GM18951 (cell line): ENCODE measurements at regions not wholly inside any gene's neighbourhood (a gene's known extent, or its start where the extent isn't known, plus 50 kb on each side); places are given as distances from the start of the nearest gene placed in this dataset.

Experiments
- POLR2A ChIP-seq: IDR thresholded peaks from 4 replicates; pipeline ENCODE4 v1.6.1; 2011; ENCODE audit warnings: mild to moderate bottlenecking; ENCODE audit not compliant: insufficient read length, insufficient read depth; ENCODE audit errors: extremely low read depth
- in situ Hi-C: fragments of 300-500 bp; cut with MboI; formaldehyde crosslinking; loops from one replicate; pipeline ENCODE4 v1.12.0; 2022; ENCODE audit warnings: low sequenced_read_pairs, mixed read lengths, inconsistent platforms; ENCODE audit not compliant: unreplicated experiment

DNA sequence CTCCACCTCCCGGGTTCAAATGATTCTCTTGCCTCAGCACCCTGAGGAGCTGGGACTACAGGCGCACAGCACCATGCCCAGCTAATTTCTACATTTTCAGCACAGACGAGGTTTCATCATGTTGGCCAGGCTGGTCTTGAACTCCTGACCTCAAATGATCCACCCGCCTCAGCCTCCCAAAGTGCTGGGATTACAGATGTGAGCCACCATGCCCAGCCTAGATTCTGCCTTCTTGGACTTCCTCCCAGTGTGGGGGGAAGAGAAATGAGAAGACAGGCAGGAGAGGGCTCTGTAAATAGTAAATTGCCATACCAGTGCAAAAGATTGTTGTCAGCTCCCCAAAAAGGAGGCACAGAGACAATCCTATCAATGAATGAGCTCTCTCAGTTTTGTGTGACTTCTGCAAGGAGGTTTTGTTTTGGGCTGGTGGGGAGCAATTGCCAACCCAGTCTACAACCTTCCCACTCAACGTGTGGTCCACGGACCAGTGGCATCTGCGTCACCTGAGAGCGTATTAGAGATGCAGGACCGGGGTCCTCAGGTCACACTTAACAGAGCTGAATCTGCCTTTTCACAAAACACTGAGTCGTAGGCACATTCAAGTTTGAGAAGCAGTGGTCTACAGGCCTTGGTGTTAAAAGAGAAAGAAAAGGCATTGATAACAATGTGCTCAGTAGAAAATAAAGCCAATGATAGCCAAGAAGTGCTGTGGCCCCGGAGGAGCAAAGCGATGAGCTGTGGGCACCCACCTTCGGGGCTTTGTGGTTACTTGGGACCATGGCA is 78.1 kb downstream of the MYCN start:
- in situ Hi-C loops, result no loop called here
- no peak for TF ChIP-seq POLR2A

DNA sequence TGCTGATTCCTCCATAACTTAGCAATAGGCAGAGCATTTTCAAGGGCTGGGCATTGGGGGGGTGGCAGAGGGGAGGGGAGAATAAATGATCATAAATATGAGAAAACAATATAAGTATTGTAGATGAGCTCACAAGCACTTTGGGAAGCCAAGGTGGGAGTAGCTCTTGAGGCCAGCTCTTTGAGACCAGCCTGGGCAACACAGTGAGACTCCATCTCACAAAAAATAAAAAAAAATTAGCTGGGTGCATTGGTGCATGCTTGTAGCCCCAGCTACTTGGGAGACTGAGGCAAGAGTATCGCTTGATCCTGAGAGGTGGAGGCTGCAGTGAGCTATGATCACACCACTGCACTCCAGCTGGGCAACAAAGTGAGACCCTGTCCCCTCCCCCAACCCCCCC is 75.9 kb downstream of the MYCN start:
- TF ChIP-seq POLR2A, result no peak
- in situ Hi-C loops, result no loop called here

DNA sequence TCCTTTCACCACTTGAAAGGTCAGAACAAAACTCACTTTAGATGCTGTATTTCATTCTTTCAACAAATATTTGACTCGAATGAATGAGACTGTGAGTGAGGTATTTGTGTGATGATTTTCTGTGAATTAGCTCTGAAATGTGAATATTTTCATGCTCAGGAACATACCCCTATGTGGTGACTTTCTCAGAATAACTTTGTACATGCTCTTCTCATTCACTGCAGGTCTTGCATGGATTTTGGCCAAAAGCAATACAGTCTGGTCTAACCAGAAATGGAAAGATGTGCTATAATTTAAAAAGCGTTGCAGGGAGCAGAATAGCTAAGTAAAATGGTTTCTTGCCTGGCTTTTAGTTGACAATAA is 75.5 kb downstream of the MYCN start:
- in situ Hi-C loops, result no loop called here
- no peak for TF ChIP-seq POLR2A

DNA sequence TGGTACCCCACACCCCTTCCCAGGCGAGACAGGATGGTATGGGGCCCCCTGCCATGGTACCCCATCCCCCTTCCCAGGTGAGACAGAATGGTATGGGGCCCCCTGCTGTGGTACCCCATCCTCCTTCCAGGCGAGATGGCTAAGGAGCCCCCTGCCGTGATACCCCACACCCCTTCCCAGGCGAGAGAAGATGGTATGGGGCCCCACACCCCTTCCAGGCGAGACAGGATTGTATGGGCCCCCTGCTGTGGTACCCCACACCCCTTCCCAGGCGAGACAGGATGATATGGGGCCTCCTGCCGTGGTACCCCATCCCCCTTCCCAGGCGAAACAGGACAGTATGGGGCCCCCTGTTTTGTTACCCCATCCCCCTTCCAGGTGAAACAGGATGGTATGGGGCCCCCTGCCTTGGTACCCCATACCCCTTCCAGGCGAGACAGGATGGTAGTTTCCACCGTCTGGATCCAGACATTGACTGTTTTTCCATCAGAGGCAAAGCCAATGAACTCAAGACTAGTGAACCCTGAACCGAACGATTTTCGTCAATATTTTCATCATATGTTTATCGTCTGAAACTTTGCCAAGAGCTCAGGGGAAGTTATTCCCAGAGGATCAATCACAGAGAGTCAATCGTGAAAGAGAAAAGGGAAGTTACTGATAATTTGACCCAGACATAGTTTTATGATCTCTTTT is 75.0 kb downstream of the MYCN start:
- no peak for TF ChIP-seq POLR2A
- in situ Hi-C loops, result no loop called here

DNA sequence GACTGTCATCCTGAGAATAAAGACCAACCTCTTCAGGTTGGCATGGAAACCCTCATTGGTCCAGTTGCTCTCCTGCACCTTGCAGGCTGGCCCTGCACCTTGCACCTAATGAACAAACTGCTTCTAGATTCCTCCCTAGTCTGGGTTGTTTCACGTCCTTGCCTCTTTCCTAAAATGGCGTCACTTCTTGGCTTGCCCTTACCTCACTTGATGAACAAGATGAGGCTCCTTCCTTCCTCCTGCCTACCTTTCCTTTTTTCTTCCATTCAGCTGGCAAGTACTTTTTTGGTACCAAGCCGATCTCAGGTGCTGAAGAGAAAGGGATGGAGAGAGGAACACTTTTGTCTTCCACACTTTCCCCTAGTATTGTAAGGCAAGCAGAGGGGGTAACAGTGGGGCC is 74.5 kb downstream of the MYCN start:
- no peak for TF ChIP-seq POLR2A
- in situ Hi-C loops, result no loop called here

DNA sequence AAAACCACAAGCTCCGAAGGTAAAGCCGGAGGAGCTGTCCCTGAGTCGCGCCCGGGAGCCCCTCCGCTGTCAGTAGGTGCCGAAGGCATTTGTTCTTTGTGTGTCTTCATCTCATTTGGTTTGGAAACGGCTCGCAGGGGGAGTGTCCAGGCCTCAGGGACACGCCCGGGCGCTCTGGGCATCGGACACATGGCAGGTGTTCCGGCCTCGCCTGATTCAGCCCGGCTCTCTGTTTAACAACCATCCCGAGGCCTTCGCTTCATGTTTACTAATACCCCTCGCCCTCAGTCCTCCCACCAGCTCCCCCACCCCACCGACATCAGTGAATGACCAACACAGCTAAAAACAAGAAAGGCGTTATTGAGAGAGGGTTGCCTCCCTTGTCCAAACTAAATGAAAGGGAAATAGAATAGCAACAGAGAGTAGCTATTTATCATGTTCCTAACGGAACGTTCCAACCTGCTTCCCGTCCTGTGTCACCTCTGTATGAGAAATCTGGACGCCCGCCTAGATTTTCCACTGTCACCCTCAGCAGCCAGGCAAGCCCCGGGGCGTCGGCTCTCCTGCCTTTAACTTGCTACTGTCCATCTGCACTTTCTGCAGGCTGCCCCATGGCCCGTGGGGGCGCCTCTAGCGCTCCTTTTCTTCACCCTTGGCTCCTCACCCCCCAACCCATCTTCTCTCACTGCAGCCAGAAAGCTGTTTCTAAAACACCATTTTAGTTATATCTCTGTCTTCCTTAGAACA is 73.9 kb downstream of the MYCN start:
- TF ChIP-seq POLR2A, result no peak
- in situ Hi-C loops, result no loop called here

DNA sequence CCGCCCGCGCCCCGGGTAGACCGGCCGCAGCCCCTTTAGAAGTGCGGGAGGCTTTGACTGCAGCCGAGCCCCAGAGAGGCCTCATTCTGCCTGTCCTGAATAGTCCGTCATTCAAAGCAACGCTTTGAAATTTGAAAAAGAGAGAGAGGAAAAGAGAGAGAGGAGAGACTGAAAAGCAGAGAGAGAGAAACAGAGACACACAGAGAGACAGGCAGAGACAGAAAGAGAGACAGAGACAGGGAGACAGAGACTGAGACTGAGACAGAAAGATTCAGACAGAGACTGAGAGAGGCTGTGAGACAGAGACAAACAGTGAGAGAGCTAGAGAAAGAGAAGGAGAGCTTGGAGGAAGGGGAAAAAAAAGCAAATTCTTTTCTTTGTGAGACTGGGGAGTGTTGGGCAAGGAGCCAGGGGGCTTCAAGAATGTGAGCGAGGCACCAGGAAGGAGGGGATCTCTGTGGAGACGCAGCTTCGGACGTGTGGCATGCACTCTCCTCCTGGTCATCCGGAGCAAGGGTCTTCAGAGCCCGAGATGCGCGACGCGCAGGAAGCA is 73.1 kb downstream of the MYCN start:
- in situ Hi-C loops, result no loop called here
- TF ChIP-seq POLR2A, result no peak

DNA sequence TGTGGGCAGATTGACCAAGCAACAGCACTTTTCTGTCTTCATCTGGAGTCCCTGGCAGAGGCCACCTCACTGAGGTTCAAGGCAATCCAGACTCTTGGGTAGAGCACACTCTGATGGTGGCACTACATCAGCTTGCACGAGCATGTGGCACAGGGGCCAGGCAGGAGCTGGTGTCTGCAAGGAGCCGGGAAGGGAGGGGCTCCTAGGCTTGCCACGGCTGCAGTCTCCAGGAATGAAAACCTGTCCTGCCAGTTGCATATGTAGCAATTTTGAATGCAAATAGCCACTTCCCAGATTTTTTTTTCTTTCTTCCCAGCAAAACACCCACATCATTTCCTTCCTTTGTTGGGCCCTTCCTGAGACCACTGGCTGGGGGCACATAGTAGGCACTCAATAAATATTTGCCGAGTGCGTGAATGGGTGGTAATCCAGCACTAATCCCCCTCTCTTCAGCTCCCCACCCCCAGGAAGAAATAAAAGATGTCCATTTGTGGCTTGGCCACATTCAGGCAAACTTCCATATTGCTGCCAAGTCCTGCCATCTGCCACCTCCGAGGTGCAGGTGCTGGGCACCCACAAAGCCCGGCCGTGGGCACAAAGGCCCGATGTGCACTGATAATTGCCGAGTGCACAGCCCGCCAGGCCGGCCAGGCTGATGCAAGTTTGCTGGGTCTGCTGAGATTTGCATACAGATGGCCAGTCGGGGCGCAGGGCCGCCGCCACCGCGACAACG is 72.4 kb downstream of the MYCN start:
- in situ Hi-C loops, result no loop called here

DNA sequence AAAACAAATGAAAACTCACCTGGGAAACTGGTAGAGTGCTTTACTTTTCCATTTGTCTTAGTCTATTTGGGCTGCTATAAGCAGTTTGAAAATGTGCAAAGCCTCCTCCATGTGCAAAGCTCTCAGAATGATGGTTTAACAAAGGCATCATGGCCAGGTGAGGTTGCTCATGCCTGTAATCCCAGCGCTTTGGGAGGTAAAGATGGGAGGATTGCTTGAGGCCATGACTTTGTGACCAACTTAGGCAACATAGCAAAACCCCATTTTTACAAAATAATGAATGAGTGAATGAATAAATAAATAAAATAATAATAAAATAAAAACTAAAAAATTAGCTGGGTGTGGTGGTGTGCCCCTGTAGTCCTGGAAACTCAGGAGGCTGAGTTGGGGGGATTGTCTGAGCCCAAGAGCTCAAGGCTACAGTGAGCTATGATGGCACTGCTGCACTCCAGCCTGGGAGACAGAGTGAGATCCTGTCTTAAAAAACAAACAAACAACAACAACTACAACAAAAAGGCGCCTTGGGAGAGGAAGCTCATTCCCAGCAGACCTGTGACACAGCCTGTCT is 71.8 kb downstream of the MYCN start:
- in situ Hi-C loops, result no loop called here
- TF ChIP-seq POLR2A, result no peak

More for the DNA sequence above, 72.4 kb downstream of the MYCN start:
- no peak for TF ChIP-seq POLR2A

DNA sequence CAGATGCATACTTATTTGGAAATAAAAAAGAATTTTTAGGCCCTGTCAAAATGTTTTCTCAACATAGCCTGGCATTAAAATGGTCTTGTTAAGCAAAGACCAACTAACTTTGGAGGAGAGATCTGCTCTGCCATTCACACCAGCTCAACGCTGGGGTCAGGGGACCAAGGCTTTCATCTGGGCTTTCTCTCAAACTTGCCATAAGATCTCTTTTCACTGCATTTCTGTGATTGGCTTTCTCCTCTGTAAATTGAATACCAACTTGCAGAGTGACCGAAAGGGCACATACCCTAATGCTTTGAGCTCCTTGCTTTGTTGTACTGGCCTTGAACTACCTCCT is 71.2 kb downstream of the MYCN start:
- in situ Hi-C loops, result no loop called here
- TF ChIP-seq POLR2A, result no peak

DNA sequence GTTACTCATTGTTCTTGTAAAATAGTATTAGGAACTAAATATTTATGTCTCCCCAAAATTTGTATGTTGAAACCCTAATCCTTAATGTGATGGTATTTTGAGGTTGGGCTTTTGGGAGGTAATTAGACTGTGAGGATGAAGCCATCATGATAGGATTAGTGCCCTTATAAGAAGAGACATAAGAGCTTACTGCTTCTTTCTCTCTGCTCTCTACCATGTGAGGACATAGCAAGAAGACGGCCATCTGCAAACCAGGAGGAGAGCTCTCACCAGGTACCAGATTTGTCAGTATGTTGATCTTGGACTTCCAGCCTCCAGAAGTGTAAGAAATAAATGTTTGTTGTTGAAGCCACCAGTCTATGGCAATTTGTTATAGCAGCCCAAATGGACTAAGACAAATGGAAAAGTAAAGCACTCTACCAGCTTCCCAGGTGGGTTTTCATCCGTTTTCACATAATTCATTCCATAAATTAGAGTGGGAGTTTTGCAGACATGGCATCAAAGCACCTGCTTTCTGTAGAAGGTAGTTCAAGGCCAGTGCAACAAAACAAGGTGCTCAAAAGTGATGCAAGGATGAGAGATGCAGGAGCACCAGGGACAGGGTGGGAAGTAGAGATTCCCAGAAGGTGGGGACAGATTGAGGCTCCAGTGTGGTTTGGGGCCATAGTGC is 70.7 kb downstream of the MYCN start:
- in situ Hi-C loops, result no loop called here

DNA sequence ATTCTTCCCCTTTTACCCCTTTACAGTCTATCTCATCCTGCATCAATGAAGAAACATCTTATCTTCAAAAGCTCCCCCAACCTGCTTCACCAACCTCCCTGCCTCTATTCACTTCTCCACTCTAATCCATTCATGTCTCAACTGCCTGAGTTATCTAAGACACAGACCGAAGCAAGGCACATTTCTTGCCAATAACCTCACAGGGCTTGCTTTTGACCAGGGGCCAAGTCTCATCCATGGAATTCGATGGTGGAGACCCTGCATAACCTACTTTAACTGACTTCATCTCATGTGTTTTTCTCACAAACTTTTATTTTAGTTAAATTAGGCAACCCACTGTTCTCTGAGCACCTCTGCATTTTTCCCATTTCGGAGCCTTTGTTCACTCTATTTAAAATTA is 69.7 kb downstream of the MYCN start:
- TF ChIP-seq POLR2A, result no peak
- in situ Hi-C loops, result no loop called here

More for the DNA sequence above, 70.7 kb downstream of the MYCN start:
- no peak for TF ChIP-seq POLR2A
